ENCODE measurements at regions not wholly inside any gene's neighbourhood (a gene's known extent, or its start where the extent isn't known, plus 50 kb on each side); places are given as distances from the start of the nearest gene placed in this dataset.
"Not testable (repeated sequence)": the region's sequence is repeated elsewhere in the genome, so short reads cannot be mapped to it uniquely, and the experiment has no call there.

GRCh38 chr1:206298032-206298392 is 94.7 kb downstream of the SRGAP2 start:
- not testable (repeated sequence) for ATAC-seq; H3K9me3 Mint-ChIP-seq; H3K36me3 Mint-ChIP-seq (ENCODE audit: insufficient read depth); H3K4me1 Mint-ChIP-seq (ENCODE audit: low read depth); H3K4me3 Mint-ChIP-seq; DNase-seq; H3K27me3 Mint-ChIP-seq (ENCODE audit: low read depth)

GRCh38 chr1:206299181-206299791 is 95.9 kb downstream of the SRGAP2 start:
- H3K4me1 Mint-ChIP-seq (ENCODE audit: low read depth) = not testable (repeated sequence)

GRCh38 chr1:206299942-206300341 is 96.6 kb downstream of the SRGAP2 start:
- not testable (repeated sequence) for ATAC-seq; H3K4me1 Mint-ChIP-seq (ENCODE audit: low read depth); H3K36me3 Mint-ChIP-seq (ENCODE audit: insufficient read depth); DNase-seq; H3K4me3 Mint-ChIP-seq; H3K27me3 Mint-ChIP-seq (ENCODE audit: low read depth); H3K9me3 Mint-ChIP-seq

More at GRCh38 chr1:206299181-206299791, 95.9 kb downstream of the SRGAP2 start:
- not testable (repeated sequence) for H3K27me3 Mint-ChIP-seq (ENCODE audit: low read depth); H3K9me3 Mint-ChIP-seq; H3K36me3 Mint-ChIP-seq (ENCODE audit: insufficient read depth); DNase-seq; ATAC-seq; H3K4me3 Mint-ChIP-seq

- H3K36me3 Mint-ChIP-seq (ENCODE audit: insufficient read depth); ATAC-seq; H3K27me3 Mint-ChIP-seq (ENCODE audit: low read depth); DNase-seq; H3K9me3 Mint-ChIP-seq; H3K4me1 Mint-ChIP-seq (ENCODE audit: low read depth); H3K4me3 Mint-ChIP-seq: not testable (repeated sequence)
Observed at GRCh38 chr1:206302056-206302455, 98.7 kb downstream of the SRGAP2 start.

DNA sequence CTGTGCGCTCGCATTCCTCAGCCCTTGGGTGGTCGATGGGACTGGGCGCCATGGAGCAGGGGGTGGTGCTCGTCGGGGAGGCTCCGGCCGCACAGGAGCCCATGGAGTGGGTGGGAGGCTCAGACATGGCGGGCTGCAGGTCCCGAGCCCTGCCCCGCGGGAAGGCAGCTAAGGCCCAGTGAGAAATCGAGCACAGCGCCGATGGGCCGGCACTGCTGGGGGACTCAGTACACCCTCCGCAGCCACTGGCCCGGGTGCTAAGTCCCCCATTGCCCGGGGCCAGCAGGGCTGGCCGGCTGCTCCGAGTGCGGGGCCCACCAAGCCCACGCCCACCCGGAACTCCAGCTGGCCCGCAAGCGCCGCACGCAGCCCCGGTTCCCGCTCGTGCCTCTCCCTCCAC is 104.1 kb downstream of the SRGAP2 start:
- H3K27me3 Mint-ChIP-seq (ENCODE audit: low read depth); H3K36me3 Mint-ChIP-seq (ENCODE audit: insufficient read depth); H3K4me3 Mint-ChIP-seq; ATAC-seq; H3K9me3 Mint-ChIP-seq; DNase-seq; H3K4me1 Mint-ChIP-seq (ENCODE audit: low read depth): not testable (repeated sequence)

DNA sequence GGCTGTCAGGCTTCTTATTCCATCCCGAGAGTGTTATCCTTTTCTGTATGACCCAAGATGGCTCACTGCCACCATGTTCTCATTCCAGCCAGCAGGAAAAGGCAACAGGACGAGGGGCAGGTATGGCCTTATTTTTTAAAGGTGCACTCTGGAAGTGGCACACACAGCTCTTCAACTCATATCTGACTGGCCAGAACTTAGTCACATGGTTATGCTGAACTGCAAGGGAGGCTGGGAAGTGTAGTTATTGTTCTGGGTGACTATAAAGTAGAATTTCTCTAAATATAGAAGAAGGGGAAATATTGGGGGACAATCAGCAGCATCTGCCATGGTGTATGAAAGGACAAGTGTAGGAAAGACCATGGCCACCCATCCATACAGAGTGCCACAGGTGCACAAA is 107.6 kb downstream of the SRGAP2 start:
- not testable (repeated sequence) for DNase-seq; ATAC-seq; H3K4me1 Mint-ChIP-seq (ENCODE audit: low read depth); H3K36me3 Mint-ChIP-seq (ENCODE audit: insufficient read depth); H3K27me3 Mint-ChIP-seq (ENCODE audit: low read depth); H3K4me3 Mint-ChIP-seq; H3K9me3 Mint-ChIP-seq

GRCh38 chr1:206311611-206312273 is 108.4 kb downstream of the SRGAP2 start:
- ATAC-seq; H3K9me3 Mint-ChIP-seq; H3K4me3 Mint-ChIP-seq; H3K27me3 Mint-ChIP-seq (ENCODE audit: low read depth); H3K36me3 Mint-ChIP-seq (ENCODE audit: insufficient read depth); DNase-seq; H3K4me1 Mint-ChIP-seq (ENCODE audit: low read depth): not testable (repeated sequence)

DNA sequence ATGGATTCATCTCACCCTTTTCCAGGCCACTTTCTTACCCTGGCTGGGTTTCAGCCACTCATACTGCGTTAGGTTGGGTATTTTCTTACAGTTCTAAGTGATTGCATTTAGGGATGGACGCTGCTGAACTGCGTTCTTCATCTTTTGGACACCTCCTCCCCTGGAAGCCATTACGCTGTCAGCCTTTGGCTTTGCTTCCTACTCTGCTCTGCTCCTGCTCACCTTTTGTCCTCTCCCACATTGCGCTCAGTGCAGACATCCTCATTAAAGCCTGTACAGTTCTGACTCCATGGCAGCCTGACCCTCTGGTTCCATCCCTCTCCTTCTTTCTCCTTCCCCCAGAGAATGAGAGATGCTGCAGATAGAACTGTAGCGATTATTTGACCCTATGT is 108.9 kb downstream of the SRGAP2 start:
- H3K4me3 Mint-ChIP-seq; H3K27me3 Mint-ChIP-seq (ENCODE audit: low read depth); H3K36me3 Mint-ChIP-seq (ENCODE audit: insufficient read depth): not testable (repeated sequence)

DNA sequence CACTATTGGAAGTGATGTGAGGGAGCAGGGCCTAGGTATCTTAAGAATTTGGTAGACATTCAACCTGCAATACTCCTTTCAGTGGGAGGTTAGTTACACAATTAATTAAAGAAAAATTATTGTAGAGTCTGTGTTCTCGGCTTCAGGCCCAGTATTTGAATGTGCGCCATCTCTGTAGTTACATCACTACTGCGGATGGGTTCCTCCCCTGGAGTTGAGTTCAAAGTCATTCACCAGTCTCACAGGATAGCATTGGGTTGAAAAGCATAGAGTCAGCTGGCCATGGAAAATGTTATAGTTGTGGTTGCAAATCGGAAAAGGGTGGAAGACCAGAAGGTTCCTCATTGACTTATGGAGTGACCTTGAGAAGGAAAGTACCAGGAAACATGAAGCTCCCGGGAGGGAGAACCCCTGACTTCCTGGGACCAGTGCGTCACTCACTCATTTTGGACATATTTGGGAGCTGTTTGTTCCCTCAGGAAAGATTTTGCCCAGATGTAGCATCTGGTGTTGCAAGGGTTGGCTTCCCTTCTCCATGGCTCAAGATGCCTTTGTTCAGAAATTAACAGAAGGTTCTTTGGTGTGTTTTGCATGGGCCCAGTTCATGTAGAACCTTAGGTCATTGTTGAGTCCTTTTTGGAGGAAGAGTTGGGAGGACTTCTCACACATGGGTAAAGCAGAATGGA is 111.8 kb downstream of the SRGAP2 start:
- not testable (repeated sequence) for DNase-seq; ATAC-seq; H3K9me3 Mint-ChIP-seq; H3K4me1 Mint-ChIP-seq (ENCODE audit: low read depth); H3K36me3 Mint-ChIP-seq (ENCODE audit: insufficient read depth); H3K4me3 Mint-ChIP-seq; H3K27me3 Mint-ChIP-seq (ENCODE audit: low read depth)

More for the DNA sequence above, 108.9 kb downstream of the SRGAP2 start:
- DNase-seq; H3K9me3 Mint-ChIP-seq; H3K4me1 Mint-ChIP-seq (ENCODE audit: low read depth); ATAC-seq: not testable (repeated sequence)

DNA sequence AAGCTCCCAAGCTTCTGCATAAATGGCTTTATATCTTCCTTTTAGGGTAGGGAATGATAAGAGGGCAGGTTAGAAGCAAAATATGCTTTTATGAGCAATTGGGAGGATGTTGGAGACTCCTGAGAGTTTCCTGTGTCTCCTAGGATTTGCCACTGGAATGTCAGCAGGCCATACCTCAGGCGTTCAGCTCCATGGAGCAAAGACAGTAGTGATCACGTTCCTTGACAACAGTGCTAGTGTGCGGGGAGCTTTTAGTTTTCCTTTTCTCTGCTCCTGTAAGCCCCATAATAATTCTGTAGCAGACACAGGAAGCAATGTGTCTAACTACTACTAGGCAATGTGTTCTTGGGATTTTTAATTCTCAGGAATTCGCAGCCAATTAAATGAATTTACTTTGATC is 113.6 kb downstream of the SRGAP2 start:
- not testable (repeated sequence) for H3K4me3 Mint-ChIP-seq; ATAC-seq; DNase-seq; H3K27me3 Mint-ChIP-seq (ENCODE audit: low read depth); H3K9me3 Mint-ChIP-seq; H3K4me1 Mint-ChIP-seq (ENCODE audit: low read depth); H3K36me3 Mint-ChIP-seq (ENCODE audit: insufficient read depth)

- H3K27me3 Mint-ChIP-seq (ENCODE audit: low read depth); H3K4me3 Mint-ChIP-seq; ATAC-seq; H3K9me3 Mint-ChIP-seq; DNase-seq; H3K36me3 Mint-ChIP-seq (ENCODE audit: insufficient read depth); H3K4me1 Mint-ChIP-seq (ENCODE audit: low read depth): not testable (repeated sequence)
Observed at GRCh38 chr1:206317878-206318514, 114.7 kb downstream of the SRGAP2 start.

DNA sequence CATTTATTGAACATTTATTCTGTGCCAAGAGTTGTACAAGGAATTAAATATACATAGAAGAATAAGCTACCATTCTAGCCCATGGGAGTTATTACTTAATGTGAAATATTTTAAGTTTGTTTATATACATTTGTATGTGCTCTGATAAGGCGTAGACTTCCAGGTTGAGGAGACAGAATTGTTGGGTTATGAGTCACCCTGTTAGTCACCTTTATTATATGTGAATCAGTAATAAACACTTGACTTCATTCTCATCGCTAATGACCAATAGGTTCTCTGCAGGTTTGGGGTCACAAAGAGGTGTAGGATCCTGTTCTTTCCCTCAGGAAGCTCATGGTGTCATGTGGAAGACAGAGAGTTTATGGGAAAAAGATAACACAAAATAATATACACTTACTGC is 116.9 kb downstream of the SRGAP2 start:
- not testable (repeated sequence) for H3K4me1 Mint-ChIP-seq (ENCODE audit: low read depth); H3K27me3 Mint-ChIP-seq (ENCODE audit: low read depth); ATAC-seq; H3K4me3 Mint-ChIP-seq; DNase-seq; H3K36me3 Mint-ChIP-seq (ENCODE audit: insufficient read depth); H3K9me3 Mint-ChIP-seq

DNA sequence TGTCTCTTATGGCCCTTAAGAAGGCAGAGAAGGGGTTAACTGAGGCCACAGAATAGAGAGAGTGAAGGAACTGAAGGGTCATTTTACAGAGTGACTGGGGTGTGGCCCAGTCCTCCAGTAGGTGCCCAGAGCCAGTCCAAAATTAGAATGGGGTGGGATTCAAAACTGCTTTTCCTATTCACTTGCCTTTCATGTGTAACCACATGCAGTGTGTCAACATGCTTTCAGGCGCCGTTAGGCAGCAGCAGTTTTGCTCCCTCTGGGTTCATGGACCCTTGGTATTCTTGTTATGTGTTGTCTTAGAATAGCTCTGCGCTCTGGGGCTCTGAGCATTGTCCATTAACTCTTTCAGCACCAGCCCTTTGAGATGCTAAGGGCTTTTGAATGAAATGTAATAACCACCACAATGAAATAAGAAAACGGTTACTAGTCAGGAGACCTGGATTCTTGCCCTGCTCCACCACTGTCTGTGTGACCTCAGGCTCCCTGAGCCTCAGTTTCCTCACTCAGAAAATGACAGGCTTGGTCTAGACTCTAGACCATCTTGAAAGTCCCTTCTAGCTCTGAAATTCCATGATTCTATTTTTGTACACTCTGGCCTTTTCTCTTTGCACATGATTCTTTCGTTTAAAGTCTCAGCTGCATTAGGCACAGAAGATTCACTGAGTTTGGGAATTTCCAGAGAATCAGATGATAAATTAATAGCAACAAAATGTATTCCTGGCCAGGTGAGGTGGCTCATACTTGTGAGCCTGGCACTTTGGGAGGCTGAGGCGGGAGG is 123.0 kb downstream of the SRGAP2 start:
- DNase-seq; H3K4me3 Mint-ChIP-seq; H3K36me3 Mint-ChIP-seq (ENCODE audit: insufficient read depth); ATAC-seq; H3K27me3 Mint-ChIP-seq (ENCODE audit: low read depth); H3K4me1 Mint-ChIP-seq (ENCODE audit: low read depth); H3K9me3 Mint-ChIP-seq: not testable (repeated sequence)

- not testable (repeated sequence) for H3K4me1 Mint-ChIP-seq (ENCODE audit: low read depth); H3K4me3 Mint-ChIP-seq; H3K36me3 Mint-ChIP-seq (ENCODE audit: insufficient read depth); ATAC-seq; DNase-seq; H3K27me3 Mint-ChIP-seq (ENCODE audit: low read depth); H3K9me3 Mint-ChIP-seq
Observed at GRCh38 chr1:206331597-206331996, 128.3 kb downstream of the SRGAP2 start.
